ENCODE measurements at regions not wholly inside any gene's neighbourhood (a gene's known extent, or its start where the extent isn't known, plus 50 kb on each side); places are given as distances from the start of the nearest gene placed in this dataset.

GRCh38 chr6:208364-208763 lies 83.9 kb upstream of the DUSP22 start:
- no peak for TF ChIP-seq CTCF (IDR thresholded peaks at IDR 0.05; ENCODE audit: low read length)
- TF ChIP-seq EZH2 (IDR thresholded peaks at IDR 0.05; ENCODE audit: borderline replicate concordance, low read length), result no peak

All from OCI-LY1 (cell line).